ENCODE measurements at regions not wholly inside any gene's neighbourhood (a gene's known extent, or its start where the extent isn't known, plus 50 kb on each side); places are given as distances from the start of the nearest gene placed in this dataset.

GRCh38 chr9:88730780-88731179 lies 195.8 kb downstream of the NXNL2 start:
- no peak overlapping the region for H3K4me2 ChIP-seq (replicated peaks; ENCODE audit: extremely low read depth, low read length, poor library complexity, severe bottlenecking)
- H3K79me2 ChIP-seq (ENCODE audit: insufficient read depth, low read length): no peaks in the 10 kb centered on the region
- no peaks in the 10 kb centered on the region for H3K36me3 ChIP-seq (replicated peaks in 1 of 2; ENCODE audit: control insufficient read depth in 1 of 2, insufficient read depth in 2 of 2, low read length in 2 of 2)
- no peak for DNase-seq
- WGBS (ENCODE audit: insufficient coverage): 100% methylated on average over 1 of the region's 1 CpG
- Mint-ChIP-seq H3K36me3 (no peaks in the 10 kb centered on the region), H3K4me1 (no peaks in the 10 kb centered on the region), H3K4me3 (peak overlapping the region in 1 of 2 donors; percentile 40), H3K27me3 (ENCODE audit: low read depth in 3 of 3) (peaks cover 9 to 19% (median 17%) of the 10 kb centered on the region in 3 donors), H3K27ac (no peak overlapping the region), H3K9me3 (peaks cover 0 to 9% (median 2%) of the 10 kb centered on the region in 7 donors)
- no peak overlapping the region for H2AFZ ChIP-seq (ENCODE audit: insufficient read depth, low read depth, low read length, poor library complexity, severe bottlenecking)
- no peaks in the 10 kb centered on the region for H4K20me1 ChIP-seq (ENCODE audit: insufficient read depth, low read length)
- TF ChIP-seq CTCF (IDR thresholded peaks at IDR 0.05): no peak
- H3K27me3 ChIP-seq (ENCODE audit: control insufficient read depth in 2 of 2, insufficient read depth in 2 of 2, low read length in 2 of 2): peaks cover 7 to 9% of the 10 kb centered on the region in 2 donors
- intact Hi-C loops (cut with micrococcal nuclease): no loop called here
- H3K9ac ChIP-seq (ENCODE audit: insufficient read depth, low read length, poor library complexity, severe bottlenecking): no peak overlapping the region
- H3K4me3 ChIP-seq (replicated peaks in 1 of 3; ENCODE audit: low read depth in 2 of 3, low read length in 3 of 3): no peak overlapping the region
- H3K4me1 ChIP-seq (ENCODE audit: control insufficient read depth in 1 of 2, insufficient read depth in 2 of 2, low read length in 2 of 2): no peaks in the 10 kb centered on the region
- H3K27ac ChIP-seq (ENCODE audit: low read depth in 1 of 2, low read length in 2 of 2): no peak overlapping the region
- no peaks in the 10 kb centered on the region for H3K9me3 ChIP-seq (replicated peaks in 1 of 2; ENCODE audit: control insufficient read depth in 1 of 2, insufficient read depth in 1 of 2, low read length in 2 of 2)

GRCh38 chr9:88732128-88732527 lies 197.2 kb downstream of the NXNL2 start:
- H3K4me3 Mint-ChIP-seq: no peak overlapping the region
- H3K27ac Mint-ChIP-seq: no peak overlapping the region
- H3K9ac ChIP-seq (ENCODE audit: insufficient read depth, low read length, poor library complexity, severe bottlenecking): no peak overlapping the region
- H4K20me1 ChIP-seq (ENCODE audit: insufficient read depth, low read length): no peaks in the 10 kb centered on the region
- intact Hi-C loops (cut with micrococcal nuclease): no loop called here
- 100% methylated on average over 4 of the region's 4 CpGs for WGBS (ENCODE audit: insufficient coverage)
- no peaks in the 10 kb centered on the region for H3K4me1 Mint-ChIP-seq
- H3K36me3 Mint-ChIP-seq: no peaks in the 10 kb centered on the region
- no peak overlapping the region for H3K27ac ChIP-seq (ENCODE audit: low read depth in 1 of 2, low read length in 2 of 2)
- H3K9me3 ChIP-seq (replicated peaks in 1 of 2; ENCODE audit: control insufficient read depth in 1 of 2, insufficient read depth in 1 of 2, low read length in 2 of 2): no peaks in the 10 kb centered on the region
- no peaks in the 10 kb centered on the region for H3K79me2 ChIP-seq (ENCODE audit: insufficient read depth, low read length)
- TF ChIP-seq CTCF (IDR thresholded peaks at IDR 0.05): no peak
- no peaks in the 10 kb centered on the region for H3K4me1 ChIP-seq (ENCODE audit: control insufficient read depth in 1 of 2, insufficient read depth in 2 of 2, low read length in 2 of 2)
- no peak for DNase-seq
- no peak overlapping the region for H3K4me3 ChIP-seq (replicated peaks in 1 of 3; ENCODE audit: low read depth in 2 of 3, low read length in 3 of 3)
- H3K4me2 ChIP-seq (replicated peaks; ENCODE audit: extremely low read depth, low read length, poor library complexity, severe bottlenecking): no peak overlapping the region
- peaks cover 0 to 9% (median 2%) of the 10 kb centered on the region in 7 donors for H3K9me3 Mint-ChIP-seq
- H3K27me3 Mint-ChIP-seq (ENCODE audit: low read depth in 3 of 3): peaks cover 11 to 20% (median 20%) of the 10 kb centered on the region in 3 donors
- H3K36me3 ChIP-seq (replicated peaks in 1 of 2; ENCODE audit: control insufficient read depth in 1 of 2, insufficient read depth in 2 of 2, low read length in 2 of 2): no peaks in the 10 kb centered on the region
- peaks cover 7 to 15% of the 10 kb centered on the region in 2 donors for H3K27me3 ChIP-seq (ENCODE audit: control insufficient read depth in 2 of 2, insufficient read depth in 2 of 2, low read length in 2 of 2)
- H2AFZ ChIP-seq (ENCODE audit: insufficient read depth, low read depth, low read length, poor library complexity, severe bottlenecking): no peak overlapping the region

Data from CD14-positive monocyte (primary cell).